ENCODE measurements at regions not wholly inside any gene's neighbourhood (a gene's known extent, or its start where the extent isn't known, plus 50 kb on each side); places are given as distances from the start of the nearest gene placed in this dataset.

- TF ChIP-seq CTCF (IDR thresholded peaks at IDR 0.05; ENCODE audit: insufficient read depth, low read depth, low read length) = no peak
- TF ChIP-seq EZH2 (IDR thresholded peaks at IDR 0.05; ENCODE audit: insufficient read depth, low read length) = no peak
Measured at GRCh38 chr6:140846503-140847261, 1286.0 kb upstream of the GJE1 start.
